ENCODE measurements at regions not wholly inside any gene's neighbourhood (a gene's known extent, or its start where the extent isn't known, plus 50 kb on each side); places are given as distances from the start of the nearest gene placed in this dataset.
A peak's percentile ranks its signal among the peaks of the same experiment; 100 is the strongest.
"Not testable (repeated sequence)": the region's sequence is repeated elsewhere in the genome, so short reads cannot be mapped to it uniquely, and the experiment has no call there.

GRCh38 chr6:6091608-6092002 lies 84.9 kb upstream of the NRN1 start:
- DNase-seq: no peak
- intact Hi-C loops (cut with DNase I): no loop called here

- DNase-seq: no peak
- intact Hi-C loops (cut with DNase I): no loop called here
Measured at GRCh38 chr6:6090861-6091607, 84.3 kb upstream of the NRN1 start.

- no peak for DNase-seq
- intact Hi-C loops (cut with DNase I): no loop called here
Measured at GRCh38 chr6:6085928-6086668, 79.4 kb upstream of the NRN1 start.

GRCh38 chr6:6080975-6081374 lies 74.2 kb upstream of the NRN1 start:
- intact Hi-C loops (cut with DNase I): no loop called here
- no peak for DNase-seq

- intact Hi-C loops (cut with DNase I): no loop called here
- DNase-seq: no peak
Measured at GRCh38 chr6:6074190-6074589, 67.5 kb upstream of the NRN1 start.

- DNase-seq; intact Hi-C loops (cut with DNase I): not testable (repeated sequence)
Measured at GRCh38 chr6:6068157-6068556, 61.4 kb upstream of the NRN1 start.

- DNase-seq: peak in 1 of 10 donors; percentile 64
- intact Hi-C loops (cut with DNase I): loop anchor here (5.0 kb wide), 1 partner anchor 259 kb away; no protein-coding TSS in a partner anchor
Measured at GRCh38 chr6:6058054-6058444, 51.3 kb upstream of the NRN1 start.

GRCh38 chr6:6057442-6058053 lies 50.8 kb upstream of the NRN1 start:
- no peak for DNase-seq
- intact Hi-C loops (cut with DNase I): loop anchor here (2.0 to 5.0 kb wide), 2 partner anchors 260 to 489 kb away; no protein-coding TSS in a partner anchor

Measured in posterior cingulate gyrus (tissue), 11 donors.